ENCODE measurements at regions not wholly inside any gene's neighbourhood (a gene's known extent, or its start where the extent isn't known, plus 50 kb on each side); places are given as distances from the start of the nearest gene placed in this dataset.

- TF ChIP-seq CTCF (IDR thresholded peaks at IDR 0.05), result no peak
- TF ChIP-seq POLR2A (IDR thresholded peaks at IDR 0.05), result no peak
- no peaks in the 10 kb centered on the region for H3K4me1 ChIP-seq
- no peak overlapping the region for H3K4me3 ChIP-seq
- H3K36me3 ChIP-seq, result no peaks in the 10 kb centered on the region
- no peaks in the 10 kb centered on the region for H3K9me3 ChIP-seq
- 52 to 69% methylated on average over 8 to 9 of the region's 9 CpGs for WGBS, 2 donors
- H3K27ac ChIP-seq, result no peak overlapping the region
- intact Hi-C loops (cut with DNase I), result no loop called here
- no peak for DNase-seq
- peaks cover 0 to 49% (median 0%) of the 10 kb centered on the region in 4 donors for H3K27me3 ChIP-seq
Measured at GRCh38 chr10:47058032-47058702, 146.9 kb downstream of the PTPN20 start.

- Histone ChIP-seq H3K27ac (no peak overlapping the region), H3K4me3 (no peak overlapping the region), H3K9me3 (no peaks in the 10 kb centered on the region), H3K36me3 (no peaks in the 10 kb centered on the region), H3K27me3 (peaks cover 0 to 49% (median 0%) of the 10 kb centered on the region in 4 donors), H3K4me1 (no peaks in the 10 kb centered on the region)
- TF ChIP-seq POLR2A (IDR thresholded peaks at IDR 0.05), result no peak
- TF ChIP-seq CTCF (IDR thresholded peaks at IDR 0.05), result no peak
- intact Hi-C loops (cut with DNase I), result no loop called here
- no peak for DNase-seq
- 82 to 88% methylated on average over 11 of the region's 11 CpGs for WGBS, 2 donors
Measured at GRCh38 chr10:47058961-47059391, 147.7 kb downstream of the PTPN20 start.

GRCh38 chr10:47059606-47060311 lies 148.5 kb downstream of the PTPN20 start:
- H3K4me1 ChIP-seq, result no peaks in the 10 kb centered on the region
- 86 to 96% methylated on average over 6 of the region's 15 CpGs for WGBS, 2 donors
- H3K4me3 ChIP-seq, result no peak overlapping the region
- no peaks in the 10 kb centered on the region for H3K36me3 ChIP-seq
- DNase-seq, result no peak
- TF ChIP-seq POLR2A (IDR thresholded peaks at IDR 0.05), result no peak
- TF ChIP-seq CTCF (IDR thresholded peaks at IDR 0.05), result no peak
- no peaks in the 10 kb centered on the region for H3K9me3 ChIP-seq
- H3K27me3 ChIP-seq, result peaks cover 0 to 49% (median 0%) of the 10 kb centered on the region in 4 donors
- H3K27ac ChIP-seq, result no peak overlapping the region
- intact Hi-C loops (cut with DNase I), result no loop called here

GRCh38 chr10:47060356-47060755 lies 149.1 kb downstream of the PTPN20 start:
- Histone ChIP-seq H3K9me3 (no peaks in the 10 kb centered on the region), H3K36me3 (no peaks in the 10 kb centered on the region), H3K27me3 (peaks cover 0 to 49% (median 0%) of the 10 kb centered on the region in 4 donors), H3K4me3 (no peak overlapping the region), H3K27ac (no peak overlapping the region), H3K4me1 (no peaks in the 10 kb centered on the region)
- intact Hi-C loops (cut with DNase I), result no loop called here
- DNase-seq, result no peak
- TF ChIP-seq POLR2A (IDR thresholded peaks at IDR 0.05) (no peak), CTCF (IDR thresholded peaks at IDR 0.05) (no peak)
- WGBS, 2 donors, result 80 to 93% methylated on average over 1 to 3 of the region's 5 CpGs

GRCh38 chr10:47060993-47061500 lies 149.8 kb downstream of the PTPN20 start:
- H3K4me1 ChIP-seq, result no peaks in the 10 kb centered on the region
- no peak for DNase-seq
- intact Hi-C loops (cut with DNase I), result no loop called here
- H3K9me3 ChIP-seq, result no peaks in the 10 kb centered on the region
- WGBS, 2 donors, result 60 to 74% methylated on average over 4 to 8 of the region's 8 CpGs
- no peaks in the 10 kb centered on the region for H3K36me3 ChIP-seq
- H3K4me3 ChIP-seq, result no peak overlapping the region
- no peak for TF ChIP-seq CTCF (IDR thresholded peaks at IDR 0.05)
- TF ChIP-seq POLR2A (IDR thresholded peaks at IDR 0.05), result no peak
- no peak overlapping the region for H3K27ac ChIP-seq
- peaks cover 0 to 49% (median 0%) of the 10 kb centered on the region in 4 donors for H3K27me3 ChIP-seq
